ENCODE measurements at regions not wholly inside any gene's neighbourhood (a gene's known extent, or its start where the extent isn't known, plus 50 kb on each side); places are given as distances from the start of the nearest gene placed in this dataset.

GRCh38 chr4:10273030-10273429 is 156.4 kb upstream of the WDR1 start:
- no peak overlapping the region for H3K27ac ChIP-seq
- DNase-seq = no peak
- no peaks in the 10 kb centered on the region for H3K27me3 ChIP-seq
- H3K4me1 ChIP-seq = no peaks in the 10 kb centered on the region
- no peaks in the 10 kb centered on the region for H3K9me3 ChIP-seq
- TF ChIP-seq CTCF (IDR thresholded peaks at IDR 0.05) (no peak), POLR2A (IDR thresholded peaks at IDR 0.05) (no peak)
- H3K36me3 ChIP-seq = no peaks in the 10 kb centered on the region
- intact Hi-C loops (cut with DNase I; ENCODE audit: low total_unique reads) = no loop called here
- H3K4me3 ChIP-seq = no peak overlapping the region

DNA sequence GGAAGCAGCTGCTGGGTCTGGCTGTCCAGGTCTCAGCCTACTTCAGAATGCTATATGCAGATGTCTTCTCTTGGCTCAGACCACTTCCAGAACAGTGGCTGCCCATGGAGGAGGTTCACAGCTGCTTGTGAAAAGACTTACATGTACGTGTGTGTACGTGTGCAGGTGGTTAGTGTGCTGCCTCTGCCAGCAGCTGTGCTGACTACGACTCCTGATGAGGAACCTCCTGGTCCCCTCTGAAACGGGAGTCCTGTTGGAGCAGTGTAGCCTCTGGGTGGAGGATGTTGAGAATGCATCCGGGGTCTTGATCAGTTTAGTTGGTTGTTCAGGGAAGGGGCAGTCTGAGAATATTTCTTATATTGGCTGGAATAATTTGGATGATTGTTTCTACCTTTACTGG is 155.9 kb upstream of the WDR1 start:
- no peak for DNase-seq
- Histone ChIP-seq H3K9me3 (no peaks in the 10 kb centered on the region), H3K27ac (no peak overlapping the region), H3K27me3 (no peaks in the 10 kb centered on the region), H3K4me3 (no peak overlapping the region), H3K4me1 (no peaks in the 10 kb centered on the region), H3K36me3 (no peaks in the 10 kb centered on the region)
- intact Hi-C loops (cut with DNase I; ENCODE audit: low total_unique reads) = no loop called here
- no peak for TF ChIP-seq POLR2A (IDR thresholded peaks at IDR 0.05)

DNA sequence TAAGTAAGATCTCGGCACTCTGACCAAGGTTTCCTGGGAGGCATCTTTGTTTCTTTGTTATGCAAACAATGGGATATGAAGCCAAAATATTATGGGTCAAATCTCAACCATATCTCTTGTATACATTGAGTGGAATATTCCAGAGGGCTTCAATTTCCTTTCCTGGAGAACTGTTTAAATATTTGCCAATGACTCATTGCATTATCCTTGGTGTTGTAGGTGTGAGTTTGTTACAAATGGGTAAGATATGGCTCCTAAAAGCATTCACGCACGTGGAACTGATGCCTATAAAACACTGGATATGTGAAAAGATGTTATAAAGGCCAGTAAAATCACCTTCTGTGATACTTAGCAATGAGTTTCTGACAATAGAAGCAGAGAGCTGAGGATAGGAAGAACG is 150.5 kb upstream of the WDR1 start:
- intact Hi-C loops (cut with DNase I; ENCODE audit: low total_unique reads) = no loop called here
- no peak for DNase-seq
- Histone ChIP-seq H3K4me1 (no peaks in the 10 kb centered on the region), H3K36me3 (no peaks in the 10 kb centered on the region), H3K27ac (no peak overlapping the region), H3K4me3 (no peak overlapping the region), H3K9me3 (no peaks in the 10 kb centered on the region), H3K27me3 (no peaks in the 10 kb centered on the region)
- TF ChIP-seq CTCF (IDR thresholded peaks at IDR 0.05) (no peak), POLR2A (IDR thresholded peaks at IDR 0.05) (no peak)

DNA sequence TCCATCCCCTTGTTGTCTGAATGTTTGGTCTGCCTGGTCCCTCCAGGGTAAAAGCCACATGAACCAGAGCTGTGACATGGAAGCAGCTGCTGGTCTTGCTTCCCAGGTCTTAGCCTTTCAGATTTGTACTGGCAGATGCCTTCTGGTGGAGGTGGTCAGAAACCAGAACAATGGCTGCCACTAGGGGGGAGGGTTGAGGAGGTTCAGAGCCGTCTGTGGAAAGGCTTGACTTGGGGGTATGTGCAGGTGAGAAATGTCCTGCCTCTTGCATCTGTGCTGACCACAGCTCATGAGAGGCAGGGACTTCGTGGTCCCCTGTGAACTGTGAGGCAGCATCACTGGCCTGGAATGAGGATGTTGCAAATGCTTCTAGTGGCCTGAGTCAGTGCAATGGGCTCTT is 144.2 kb upstream of the WDR1 start:
- Histone ChIP-seq H3K36me3 (no peaks in the 10 kb centered on the region), H3K27me3 (no peaks in the 10 kb centered on the region), H3K9me3 (no peaks in the 10 kb centered on the region), H3K27ac (no peak overlapping the region), H3K4me3 (no peak overlapping the region), H3K4me1 (no peaks in the 10 kb centered on the region)
- intact Hi-C loops (cut with DNase I; ENCODE audit: low total_unique reads) = no loop called here
- TF ChIP-seq CTCF (IDR thresholded peaks at IDR 0.05) (no peak), POLR2A (IDR thresholded peaks at IDR 0.05) (no peak)
- no peak for DNase-seq

DNA sequence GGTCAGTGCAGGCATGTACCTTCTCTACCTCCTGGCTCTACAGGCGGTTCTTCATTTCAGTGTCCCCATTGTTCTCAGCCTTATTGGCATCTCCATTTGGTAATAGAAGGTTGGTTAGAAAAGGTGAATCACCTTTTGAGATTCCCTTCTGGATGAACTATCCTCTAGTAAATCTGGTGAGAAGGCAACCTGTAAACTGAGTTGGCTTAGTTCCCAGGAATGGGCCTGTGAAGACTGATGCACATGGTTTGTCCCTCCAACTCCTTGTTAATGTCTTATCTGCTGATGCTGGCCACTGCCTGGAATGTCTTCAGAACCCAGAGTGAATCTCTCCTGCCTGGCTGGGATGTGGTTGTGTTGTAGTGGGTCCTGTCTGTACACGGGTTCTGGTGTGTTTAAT is 143.4 kb upstream of the WDR1 start:
- H3K27ac ChIP-seq = no peak overlapping the region
- no peak for DNase-seq
- intact Hi-C loops (cut with DNase I; ENCODE audit: low total_unique reads) = no loop called here
- H3K4me1 ChIP-seq = no peaks in the 10 kb centered on the region
- H3K4me3 ChIP-seq = no peak overlapping the region
- H3K27me3 ChIP-seq = no peaks in the 10 kb centered on the region
- H3K9me3 ChIP-seq = no peaks in the 10 kb centered on the region
- TF ChIP-seq CTCF (IDR thresholded peaks at IDR 0.05) (no peak), POLR2A (IDR thresholded peaks at IDR 0.05) (no peak)
- no peaks in the 10 kb centered on the region for H3K36me3 ChIP-seq

GRCh38 chr4:10256203-10256602 is 139.6 kb upstream of the WDR1 start:
- no peak overlapping the region for H3K27ac ChIP-seq
- H3K9me3 ChIP-seq = no peaks in the 10 kb centered on the region
- DNase-seq = no peak
- H3K4me3 ChIP-seq = no peak overlapping the region
- H3K36me3 ChIP-seq = no peaks in the 10 kb centered on the region
- no peak for TF ChIP-seq POLR2A (IDR thresholded peaks at IDR 0.05)
- no peak for TF ChIP-seq CTCF (IDR thresholded peaks at IDR 0.05)
- no peaks in the 10 kb centered on the region for H3K27me3 ChIP-seq
- intact Hi-C loops (cut with DNase I; ENCODE audit: low total_unique reads) = no loop called here
- no peaks in the 10 kb centered on the region for H3K4me1 ChIP-seq

Measured in uterus (tissue), 3 donors.